ENCODE measurements at regions not wholly inside any gene's neighbourhood (a gene's known extent, or its start where the extent isn't known, plus 50 kb on each side); places are given as distances from the start of the nearest gene placed in this dataset.
A peak's percentile ranks its signal among the peaks of the same experiment; 100 is the strongest.

- Histone ChIP-seq H3K4me3 (peak overlapping the region in 1 of 10 donors; percentile 41), H3K36me3 (no peaks in the 10 kb centered on the region), H3K27me3 (peaks cover 0 to 19% (median 5%) of the 10 kb centered on the region in 7 donors), H3K4me1 (peaks cover 0 to 8% (median 0%) of the 10 kb centered on the region in 9 donors), H3K9me3 (no peaks in the 10 kb centered on the region), H3K27ac (peak overlapping the region in 1 of 10 donors; percentile 78)
- ATAC-seq (no peak), DNase-seq (peak in 1 of 2 donors; percentile 12)
- intact Hi-C loops (cut with DNase I) = no loop called here
- TF ChIP-seq, protein P1, sequence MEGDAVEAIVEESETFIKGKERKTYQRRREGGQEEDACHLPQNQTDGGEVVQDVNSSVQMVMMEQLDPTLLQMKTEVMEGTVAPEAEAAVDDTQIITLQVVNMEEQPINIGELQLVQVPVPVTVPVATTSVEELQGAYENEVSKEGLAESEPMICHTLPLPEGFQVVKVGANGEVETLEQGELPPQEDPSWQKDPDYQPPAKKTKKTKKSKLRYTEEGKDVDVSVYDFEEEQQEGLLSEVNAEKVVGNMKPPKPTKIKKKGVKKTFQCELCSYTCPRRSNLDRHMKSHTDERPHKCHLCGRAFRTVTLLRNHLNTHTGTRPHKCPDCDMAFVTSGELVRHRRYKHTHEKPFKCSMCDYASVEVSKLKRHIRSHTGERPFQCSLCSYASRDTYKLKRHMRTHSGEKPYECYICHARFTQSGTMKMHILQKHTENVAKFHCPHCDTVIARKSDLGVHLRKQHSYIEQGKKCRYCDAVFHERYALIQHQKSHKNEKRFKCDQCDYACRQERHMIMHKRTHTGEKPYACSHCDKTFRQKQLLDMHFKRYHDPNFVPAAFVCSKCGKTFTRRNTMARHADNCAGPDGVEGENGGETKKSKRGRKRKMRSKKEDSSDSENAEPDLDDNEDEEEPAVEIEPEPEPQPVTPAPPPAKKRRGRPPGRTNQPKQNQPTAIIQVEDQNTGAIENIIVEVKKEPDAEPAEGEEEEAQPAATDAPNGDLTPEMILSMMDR (IDR thresholded peaks at IDR 0.05) = no peak
- WGBS, 2 donors = 69 to 70% methylated on average over 41 of the region's 41 CpGs
Observed at GRCh38 chr7:351681-352480, 61.9 kb downstream of the FOXL3 start.

- Histone ChIP-seq H3K4me3 (no peak overlapping the region), H3K27me3 (peaks cover 0 to 30% (median 19%) of the 10 kb centered on the region in 7 donors), H3K36me3 (no peaks in the 10 kb centered on the region), H3K9me3 (peaks cover 0 to 8% (median 0%) of the 10 kb centered on the region in 11 donors), H3K4me1 (peaks cover 0 to 8% (median 0%) of the 10 kb centered on the region in 9 donors), H3K27ac (no peak overlapping the region)
- intact Hi-C loops (cut with DNase I) = no loop called here
- peak in 7 of 8 donors; percentile 38 to 75 (median 48) for ATAC-seq
- 81 to 85% methylated on average over 28 of the region's 28 CpGs for WGBS, 2 donors
- peak; percentile 16 to 37 for DNase-seq
- TF ChIP-seq, protein P1 (IDR thresholded peaks at IDR 0.05) = no peak
Observed at GRCh38 chr7:353746-354325, 63.9 kb downstream of the FOXL3 start.

GRCh38 chr7:354597-355470 lies 64.9 kb downstream of the FOXL3 start:
- no peaks in the 10 kb centered on the region for H3K36me3 ChIP-seq
- ATAC-seq = no peak
- WGBS, 2 donors = 82 to 84% methylated on average over 24 of the region's 24 CpGs
- H3K27me3 ChIP-seq = peaks cover 0 to 40% (median 29%) of the 10 kb centered on the region in 7 donors
- peak in 1 of 2 donors; percentile 2 for DNase-seq
- TF ChIP-seq, protein P1 (IDR thresholded peaks at IDR 0.05) = no peak
- H3K27ac ChIP-seq = no peak overlapping the region
- no peak overlapping the region for H3K4me3 ChIP-seq
- peaks cover 0 to 9% (median 0%) of the 10 kb centered on the region in 11 donors for H3K9me3 ChIP-seq
- intact Hi-C loops (cut with DNase I) = no loop called here
- H3K4me1 ChIP-seq = peaks cover 0 to 8% (median 0%) of the 10 kb centered on the region in 9 donors

DNA sequence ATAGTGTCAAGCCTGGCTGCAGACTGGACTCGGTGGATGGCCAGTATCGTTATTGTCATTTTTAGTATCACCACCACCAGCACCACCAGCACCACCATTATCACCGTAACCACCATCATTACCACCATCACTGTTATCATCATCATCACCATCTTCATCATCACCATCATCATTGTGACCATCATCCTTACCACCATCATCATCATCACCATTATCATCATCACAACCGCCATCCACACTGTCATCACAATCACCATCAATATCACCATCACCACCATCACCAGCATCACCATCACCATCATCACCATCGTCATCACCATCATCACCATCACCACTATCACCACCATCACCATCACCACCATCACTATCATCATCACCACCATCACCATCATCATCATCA lies 65.6 kb downstream of the FOXL3 start:
- no peak for ATAC-seq
- TF ChIP-seq, protein P1 (IDR thresholded peaks at IDR 0.05) = no peak
- H3K4me1 ChIP-seq = peaks cover 0 to 13% (median 0%) of the 10 kb centered on the region in 9 donors
- H3K27ac ChIP-seq = no peak overlapping the region
- no peak overlapping the region for H3K4me3 ChIP-seq
- intact Hi-C loops (cut with DNase I) = no loop called here
- no peaks in the 10 kb centered on the region for H3K36me3 ChIP-seq
- no peak for DNase-seq
- H3K27me3 ChIP-seq = peaks cover 0 to 47% (median 36%) of the 10 kb centered on the region in 7 donors
- H3K9me3 ChIP-seq = peaks cover 0 to 9% (median 0%) of the 10 kb centered on the region in 11 donors
- WGBS, 2 donors = 92 to 94% methylated on average over 5 of the region's 5 CpGs

All from heart right ventricle (tissue), 16 donors.